Esophagus squamous epithelium (tissue), 5 donors: ENCODE measurements at regions not wholly inside any gene's neighbourhood (a gene's known extent, or its start where the extent isn't known, plus 50 kb on each side); places are given as distances from the start of the nearest gene placed in this dataset.

Experiments
- DNase-seq: peaks from one replicate; lab custom pipeline; 2025; lab: John Stamatoyannopoulos, UW
- H3K27ac ChIP-seq, 4 donors: fragments of 200-600 bp; sonication (generic); one replicate each; pipeline ENCODE4 v1.5.1; 2016 to 2019; ENCODE audit warnings: mild to moderate bottlenecking in 1 of 4
- H3K27me3 ChIP-seq, 4 donors: fragments of 200-600 bp; sonication (generic); 1 replicate in 3 of 4; 2 replicates in 1 of 4; pipeline versions ENCODE4 v1.5.1 to v1.6.0; 2017 to 2021; ENCODE audit warnings: antibody characterized with exemption in 1 of 4
- H3K36me3 ChIP-seq, 3 donors: fragments of 200-600 bp; sonication (generic); one replicate each; pipeline ENCODE4 v1.5.1; 2016 to 2019
- H3K4me1 ChIP-seq, 3 donors: fragments of 200-600 bp; sonication (generic); one replicate each; pipeline ENCODE4 v1.5.1; 2017 to 2019
- H3K4me3 ChIP-seq, 4 donors: fragments of 200-600 bp; sonication (generic); 1 replicate in 3 of 4; 2 replicates in 1 of 4; pipeline ENCODE4 v1.5.1; 2016 to 2019; ENCODE audit warnings: mild to moderate bottlenecking in 2 of 4, moderate library complexity in 1 of 4
- H3K9me3 ChIP-seq, 3 donors: fragments of 200-600 bp; sonication (generic); one replicate each; pipeline ENCODE4 v1.5.1; 2016 to 2019
- CTCF ChIP-seq, 6 experiments: fragments of 450-650 bp in 4 of 6; fragments of 200-600 bp in 2 of 6; sonication (generic) in 2 of 6; IDR thresholded peaks; one replicate each; pipeline ENCODE4 v1.5.1; 2016 to 2019; ENCODE audit warnings: antibody characterized with exemption in 6 of 6, mild to moderate bottlenecking in 4 of 6, moderate library complexity in 4 of 6
- POLR2A ChIP-seq, 4 donors: fragments of 450-650 bp; IDR thresholded peaks; one replicate each; pipeline ENCODE4 v1.6.1; 2017; ENCODE audit warnings: antibody characterized with exemption in 4 of 4, mild to moderate bottlenecking in 4 of 4, moderate library complexity in 3 of 4
- WGBS, 2 donors: methylation state at CpG; one replicate each; pipeline ENCODE4 v1.1.5; 2018; 5-methylcytosine and 5-hydroxymethylcytosine counted together
- intact Hi-C: fragments of 100-400 bp; cut with DNase I; formaldehyde crosslinking; loops from one replicate; pipeline ENCODE4 v1.15.0; 2022
- donor health status: DM: yes; HTN: yes; CAD: no.

DNA sequence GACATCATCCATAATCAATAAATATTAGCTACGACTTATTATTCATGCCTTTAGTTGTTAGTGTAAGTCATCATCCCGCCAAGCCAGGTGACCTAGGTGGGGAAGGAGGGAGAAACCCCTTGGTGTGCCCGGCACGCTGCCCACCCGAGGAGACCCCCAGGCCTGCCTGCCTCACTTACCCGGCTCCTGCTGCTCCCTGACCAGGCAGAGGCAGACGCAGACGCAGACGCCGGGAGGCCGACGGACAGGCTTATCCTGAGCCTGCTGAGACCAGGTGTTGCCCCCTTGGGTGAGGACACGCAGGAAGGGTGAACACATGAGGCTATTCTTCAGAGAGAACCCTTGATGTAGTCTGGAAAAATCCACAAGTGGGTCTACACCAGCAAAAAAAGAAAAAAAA is 401.8 kb downstream of the GALR1 start:
- intact Hi-C loops, result no loop called here
- TF ChIP-seq CTCF (IDR thresholded peaks at IDR 0.05), result no peak
- TF ChIP-seq POLR2A (IDR thresholded peaks at IDR 0.05), result no peak
- WGBS, 2 donors, result 67 to 69% methylated on average over 2 to 11 of the region's 13 CpGs
- Histone ChIP-seq H3K4me3 (no peak overlapping the region), H3K9me3 (no peaks in the 10 kb centered on the region), H3K4me1 (peaks cover 0 to 6% (median 3%) of the 10 kb centered on the region in 3 donors), H3K27ac (no peak overlapping the region), H3K27me3 (peaks cover 0 to 10% (median 0%) of the 10 kb centered on the region in 4 donors), H3K36me3 (no peaks in the 10 kb centered on the region)
- no peak for DNase-seq

GRCh38 chr18:77653792-77654191 is 404.1 kb downstream of the GALR1 start:
- no peaks in the 10 kb centered on the region for H3K9me3 ChIP-seq
- H3K27ac ChIP-seq, result no peak overlapping the region
- intact Hi-C loops, result no loop called here
- 67 to 83% methylated on average over 1 to 5 of the region's 12 CpGs for WGBS, 2 donors
- H3K4me1 ChIP-seq, result peaks cover 0 to 6% (median 3%) of the 10 kb centered on the region in 3 donors
- no peaks in the 10 kb centered on the region for H3K36me3 ChIP-seq
- H3K4me3 ChIP-seq, result no peak overlapping the region
- peaks cover 0 to 10% (median 0%) of the 10 kb centered on the region in 4 donors for H3K27me3 ChIP-seq
- TF ChIP-seq CTCF (IDR thresholded peaks at IDR 0.05) (no peak), POLR2A (IDR thresholded peaks at IDR 0.05) (no peak)
- no peak for DNase-seq

DNA sequence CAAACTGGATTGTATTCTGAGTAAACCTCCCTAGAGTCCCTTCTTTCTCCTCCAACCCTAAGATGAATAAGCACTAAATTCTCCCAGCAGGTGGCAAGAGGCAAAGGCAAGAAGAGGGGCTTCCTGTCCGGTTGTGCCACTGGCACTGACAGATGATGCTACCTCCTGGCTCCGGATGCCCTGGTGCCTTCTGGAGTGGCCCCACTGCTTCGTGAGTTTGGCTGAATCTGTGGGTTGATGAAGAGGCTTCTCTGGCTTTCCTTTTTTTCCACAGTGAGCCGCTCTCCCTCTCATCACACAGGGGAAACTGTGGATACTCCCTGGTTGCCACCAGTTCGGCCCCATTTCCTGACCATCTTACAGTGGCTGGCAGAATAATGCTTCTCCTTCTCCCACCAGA is 404.7 kb downstream of the GALR1 start:
- Histone ChIP-seq H3K9me3 (no peaks in the 10 kb centered on the region), H3K36me3 (no peaks in the 10 kb centered on the region), H3K27me3 (peaks cover 0 to 10% (median 0%) of the 10 kb centered on the region in 4 donors), H3K4me3 (no peak overlapping the region), H3K4me1 (peaks cover 0 to 6% (median 3%) of the 10 kb centered on the region in 3 donors), H3K27ac (no peak overlapping the region)
- 55 to 56% methylated on average over 4 to 5 of the region's 5 CpGs for WGBS, 2 donors
- TF ChIP-seq CTCF (IDR thresholded peaks at IDR 0.05) (no peak), POLR2A (IDR thresholded peaks at IDR 0.05) (no peak)
- DNase-seq, result no peak
- intact Hi-C loops, result no loop called here

- Histone ChIP-seq H3K36me3 (no peaks in the 10 kb centered on the region), H3K9me3 (no peaks in the 10 kb centered on the region), H3K27ac (no peak overlapping the region), H3K27me3 (no peaks in the 10 kb centered on the region), H3K4me1 (no peaks in the 10 kb centered on the region), H3K4me3 (no peak overlapping the region)
- DNase-seq, result no peak
- TF ChIP-seq CTCF (IDR thresholded peaks at IDR 0.05), result no peak
- TF ChIP-seq POLR2A (IDR thresholded peaks at IDR 0.05), result no peak
- intact Hi-C loops, result no loop called here
- 74 to 82% methylated on average over 14 to 17 of the region's 31 CpGs for WGBS, 2 donors
Observed at GRCh38 chr18:77657651-77658298, 408.1 kb downstream of the GALR1 start.

DNA sequence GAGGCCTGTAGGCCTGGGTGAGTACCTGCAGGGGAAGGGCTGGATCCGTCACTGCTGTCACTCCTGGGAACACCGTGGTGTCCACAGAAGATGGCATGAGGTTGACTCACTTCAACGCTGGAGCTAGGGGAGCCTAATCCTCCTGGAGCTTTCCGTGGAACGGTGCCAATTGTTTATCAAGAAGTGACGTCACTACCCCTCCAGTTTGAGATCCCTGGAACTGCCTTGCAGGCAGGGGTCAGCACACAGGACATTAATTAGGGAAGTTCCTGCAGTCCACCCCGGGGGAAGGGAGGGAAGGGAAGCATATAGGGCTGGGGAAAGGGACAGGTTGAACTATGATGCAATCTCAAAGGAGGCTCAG is 408.6 kb downstream of the GALR1 start:
- Histone ChIP-seq H3K4me3 (no peak overlapping the region), H3K27ac (no peak overlapping the region), H3K4me1 (no peaks in the 10 kb centered on the region), H3K36me3 (no peaks in the 10 kb centered on the region), H3K9me3 (no peaks in the 10 kb centered on the region), H3K27me3 (no peaks in the 10 kb centered on the region)
- DNase-seq, result no peak
- 27% methylated on average over 3 of the region's 7 CpGs; no CpG with 5 or more reads in 1 of the 2 donors for WGBS, 2 donors
- intact Hi-C loops, result no loop called here
- TF ChIP-seq CTCF (IDR thresholded peaks at IDR 0.05) (no peak), POLR2A (IDR thresholded peaks at IDR 0.05) (no peak)
